Right lobe of liver (tissue), 4 donors: ENCODE measurements at regions not wholly inside any gene's neighbourhood (a gene's known extent, or its start where the extent isn't known, plus 50 kb on each side); places are given as distances from the start of the nearest gene placed in this dataset.

Experiments used
- POLR2A ChIP-seq: fragments of 450-650 bp; IDR thresholded peaks from one replicate; pipeline ENCODE4 v1.6.1; 2017; ENCODE audit warnings: antibody characterized with exemption, mild to moderate bottlenecking
- TF ChIP-seq, protein P1 (sequence below), 4 donors: fragments of 200-600 bp in 3 of 4; fragments of 450-650 bp in 1 of 4; IDR thresholded peaks; one replicate each; pipeline versions ENCODE4 v1.5.1 to v1.8.0; 2016 to 2022; ENCODE audit warnings: antibody characterized with exemption in 4 of 4, mild to moderate bottlenecking in 2 of 4
- donor health status: DM: no; HTN: no; CAD: no.
- donor health status: DM: no; HTN: no; CAD: no.
- donor health status: DM: no; HTN: yes; CAD: no.

DNA sequence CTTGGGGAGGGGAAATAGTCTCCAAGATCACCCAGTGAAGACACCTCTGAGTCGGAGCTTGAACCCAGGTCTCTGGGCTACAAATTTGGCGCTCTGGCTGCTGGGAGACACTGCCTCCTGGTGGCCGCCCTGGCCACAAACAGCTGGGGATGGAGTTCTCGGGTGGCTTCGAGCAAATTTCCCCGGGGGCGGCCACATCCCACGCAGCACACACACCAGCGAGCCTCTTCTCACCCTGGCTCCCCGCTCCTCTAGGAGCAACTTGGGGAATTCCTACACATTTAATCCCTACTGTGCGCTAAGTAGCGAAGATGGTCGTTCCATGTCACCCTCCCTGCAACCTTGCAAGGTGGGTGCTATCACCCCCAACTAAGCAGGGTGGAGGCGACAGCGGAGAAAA, 66.2 kb upstream of the BEGAIN start:
- no peak for TF ChIP-seq POLR2A
- TF ChIP-seq, protein P1, sequence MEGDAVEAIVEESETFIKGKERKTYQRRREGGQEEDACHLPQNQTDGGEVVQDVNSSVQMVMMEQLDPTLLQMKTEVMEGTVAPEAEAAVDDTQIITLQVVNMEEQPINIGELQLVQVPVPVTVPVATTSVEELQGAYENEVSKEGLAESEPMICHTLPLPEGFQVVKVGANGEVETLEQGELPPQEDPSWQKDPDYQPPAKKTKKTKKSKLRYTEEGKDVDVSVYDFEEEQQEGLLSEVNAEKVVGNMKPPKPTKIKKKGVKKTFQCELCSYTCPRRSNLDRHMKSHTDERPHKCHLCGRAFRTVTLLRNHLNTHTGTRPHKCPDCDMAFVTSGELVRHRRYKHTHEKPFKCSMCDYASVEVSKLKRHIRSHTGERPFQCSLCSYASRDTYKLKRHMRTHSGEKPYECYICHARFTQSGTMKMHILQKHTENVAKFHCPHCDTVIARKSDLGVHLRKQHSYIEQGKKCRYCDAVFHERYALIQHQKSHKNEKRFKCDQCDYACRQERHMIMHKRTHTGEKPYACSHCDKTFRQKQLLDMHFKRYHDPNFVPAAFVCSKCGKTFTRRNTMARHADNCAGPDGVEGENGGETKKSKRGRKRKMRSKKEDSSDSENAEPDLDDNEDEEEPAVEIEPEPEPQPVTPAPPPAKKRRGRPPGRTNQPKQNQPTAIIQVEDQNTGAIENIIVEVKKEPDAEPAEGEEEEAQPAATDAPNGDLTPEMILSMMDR (IDR thresholded peaks at IDR 0.05): peak; percentile 26 to 49 (median 34)
